DMS114 treated with DMSO at 0.1 percent for 48 hours (cell line): ENCODE measurements at regions not wholly inside any gene's neighbourhood (a gene's known extent, or its start where the extent isn't known, plus 50 kb on each side); places are given as distances from the start of the nearest gene placed in this dataset.

Experiments
- DNase-seq: peaks from one replicate; lab custom pipeline; 2025; ENCODE audit not compliant: unreplicated experiment; lab: John Stamatoyannopoulos, UW

DNA sequence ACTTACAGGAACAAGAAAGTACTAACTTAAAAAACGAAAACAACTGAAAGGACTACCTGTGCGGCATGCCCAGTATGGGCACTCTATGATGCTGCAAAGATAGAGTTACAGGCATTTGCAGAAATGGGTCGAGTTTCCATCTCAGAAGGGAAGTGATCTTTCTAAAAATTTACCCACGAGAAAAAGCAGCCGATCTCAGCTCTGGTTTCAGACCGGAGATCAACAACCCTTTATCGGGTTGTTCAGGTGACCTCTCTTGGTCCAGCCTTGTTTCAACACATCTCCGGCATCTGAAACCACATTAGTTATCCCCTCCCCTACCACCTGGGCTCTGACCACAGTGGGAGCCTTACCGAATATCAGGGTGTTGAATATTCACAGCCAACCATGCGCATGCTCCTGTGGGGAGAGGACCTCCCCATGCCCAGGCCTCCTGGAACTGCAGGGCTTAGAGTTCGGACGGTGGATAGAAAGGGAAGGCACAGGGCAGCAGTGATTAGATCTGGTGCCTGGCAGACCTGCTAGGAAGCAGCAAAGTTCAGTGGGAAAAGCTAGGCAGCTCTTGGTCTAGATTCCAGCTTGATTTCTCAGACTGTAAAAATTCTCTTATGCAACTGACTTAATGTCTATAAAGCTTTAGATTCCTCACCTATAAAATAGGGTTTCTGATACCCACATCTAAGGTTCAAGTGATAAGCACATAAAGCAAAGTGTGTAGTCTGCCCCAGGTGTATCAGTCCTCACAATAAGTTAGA lies 906.0 kb downstream of the VRK1 start:
- DNase-seq, result no peak

DNA sequence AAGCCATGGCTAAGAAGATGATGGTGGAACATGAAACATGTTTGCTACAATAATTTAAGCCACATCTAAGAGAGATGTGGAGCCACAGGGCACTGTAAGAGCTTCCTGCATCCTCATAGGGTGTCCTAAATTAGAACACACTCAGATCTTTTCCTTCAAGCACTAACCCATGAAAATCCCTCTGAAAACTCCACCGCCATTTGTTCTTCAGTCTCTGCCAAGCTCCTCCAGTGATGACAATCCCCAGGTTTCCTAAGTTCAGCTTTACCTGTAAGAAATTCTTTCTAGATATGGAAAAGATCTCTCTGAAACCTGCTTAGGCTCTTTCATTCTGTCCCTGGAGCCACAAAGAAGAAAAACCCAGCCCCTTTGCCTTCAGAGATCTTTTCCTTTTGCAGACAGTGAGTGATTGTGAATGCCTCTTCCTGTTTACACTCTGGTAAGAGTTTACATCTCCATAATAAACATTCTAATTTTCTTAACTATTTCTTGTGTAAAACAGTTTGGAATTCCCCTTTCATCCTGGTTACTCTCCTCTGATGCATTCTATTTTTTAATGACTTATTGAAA lies 907.2 kb downstream of the VRK1 start:
- DNase-seq, result no peak

DNA sequence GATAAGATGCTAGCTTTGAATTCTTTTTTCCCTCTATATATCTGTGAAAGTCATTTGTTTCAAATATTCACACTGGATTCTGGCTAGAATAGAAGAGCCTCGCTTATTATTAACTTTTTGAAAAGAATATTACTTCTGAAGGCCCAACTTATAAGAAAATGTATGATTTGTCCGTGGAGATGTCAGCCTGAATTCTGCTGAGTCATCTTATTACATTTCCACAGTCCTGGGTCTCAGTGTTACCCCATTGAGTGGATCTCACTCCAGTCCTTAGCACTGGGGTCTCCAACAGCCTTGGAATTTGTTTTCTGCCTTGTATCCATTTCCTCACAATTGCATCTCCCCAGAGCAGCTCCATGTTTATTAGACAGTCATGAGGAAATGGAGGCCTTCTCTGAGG lies 907.9 kb downstream of the VRK1 start:
- no peak for DNase-seq

DNA sequence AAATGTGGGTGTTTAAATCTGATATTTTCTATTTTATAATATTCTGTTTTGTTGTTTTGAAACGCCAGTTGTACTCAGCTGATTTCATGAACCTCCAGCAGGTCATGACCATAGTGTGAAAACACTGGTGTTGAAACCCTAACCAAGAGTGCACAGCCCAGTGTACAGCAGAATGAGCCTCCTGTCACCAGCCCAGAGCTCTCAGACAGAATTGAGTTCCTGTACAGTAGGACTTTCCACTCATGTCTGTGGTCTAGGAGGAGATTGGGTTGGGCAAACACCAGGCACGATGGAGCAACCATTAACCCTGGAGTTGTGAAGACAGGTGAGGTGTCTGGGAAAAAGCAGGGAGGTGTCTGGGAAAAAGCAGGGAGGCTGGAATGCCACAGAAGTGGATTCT lies 908.8 kb downstream of the VRK1 start:
- no peak for DNase-seq

DNA sequence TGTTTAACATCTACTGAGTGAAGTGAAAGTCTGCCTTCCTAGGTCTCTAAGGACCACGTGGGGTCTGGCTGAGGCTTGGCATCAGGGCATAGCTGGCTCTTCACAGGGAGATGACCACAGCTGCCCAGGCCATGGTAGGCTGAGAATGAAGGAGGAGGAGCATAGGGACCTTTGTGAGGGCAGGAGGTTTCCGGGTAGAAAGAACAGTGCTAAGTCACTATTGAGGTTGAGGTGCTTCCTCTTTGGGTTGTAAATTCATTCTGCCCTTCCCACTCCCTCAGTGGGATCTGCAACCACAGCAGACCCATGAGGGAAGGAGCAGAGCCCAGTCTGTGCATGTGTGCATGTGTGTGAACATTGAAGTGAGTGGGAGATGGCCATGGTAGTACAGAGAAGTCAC lies 909.6 kb downstream of the VRK1 start:
- DNase-seq, result no peak

DNA sequence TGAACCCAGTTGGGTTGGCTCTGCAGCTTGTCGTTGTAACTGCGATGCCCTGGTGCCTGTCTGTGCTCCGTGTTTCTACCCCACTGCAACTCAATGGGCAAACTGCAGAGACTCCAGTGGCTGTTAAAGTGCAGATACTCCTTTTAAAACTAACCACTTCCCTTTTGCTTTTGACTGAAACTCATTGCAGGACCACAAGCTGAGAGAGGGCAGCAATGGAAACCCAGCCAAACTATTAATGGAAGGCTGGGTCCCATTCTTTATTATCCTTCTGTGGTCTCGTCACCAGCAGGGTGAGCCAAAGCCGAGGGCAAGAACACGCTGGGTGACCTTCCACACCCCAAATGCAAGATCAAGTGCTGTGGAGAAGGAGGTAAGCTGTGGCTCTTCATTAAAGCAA lies 910.4 kb downstream of the VRK1 start:
- DNase-seq, result no peak

DNA sequence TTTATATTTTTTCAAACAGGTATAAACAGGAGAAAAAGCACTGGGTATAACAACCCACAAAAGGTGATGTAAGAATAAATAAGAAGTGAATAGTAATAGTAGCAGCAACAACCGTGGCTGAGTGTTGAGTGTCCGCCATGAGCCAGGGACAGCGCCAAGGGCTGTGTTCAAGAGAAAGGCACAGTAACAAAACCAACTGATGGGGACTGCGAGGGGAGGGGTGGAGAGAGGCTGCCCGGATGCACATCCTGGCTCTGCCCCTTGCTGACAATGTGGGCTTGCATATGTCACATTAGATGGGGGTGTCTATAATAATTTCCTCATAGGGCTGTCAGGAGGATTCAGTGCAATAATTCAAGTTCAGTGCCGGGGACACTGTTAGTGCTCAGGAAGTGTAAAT lies 912.4 kb downstream of the VRK1 start:
- no peak for DNase-seq

DNA sequence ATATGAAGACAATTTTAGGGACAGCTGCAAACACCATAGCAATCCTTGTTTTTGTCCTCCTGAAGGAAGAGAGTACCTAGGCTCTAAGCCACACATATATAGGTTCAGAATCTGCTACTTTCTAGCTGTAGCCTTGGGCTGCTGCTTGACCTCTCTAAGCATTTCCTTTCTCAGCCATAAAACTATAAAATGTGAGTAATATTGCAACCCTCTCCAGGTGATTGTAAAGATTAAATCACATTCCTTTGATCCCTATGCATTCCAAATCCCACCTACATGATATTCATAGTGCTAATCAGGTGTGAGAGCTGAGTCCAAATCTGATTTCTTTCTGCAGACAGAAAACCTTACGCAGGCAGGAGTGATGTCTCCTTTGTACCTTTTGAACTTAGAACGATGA lies 913.5 kb downstream of the VRK1 start:
- no peak for DNase-seq

DNA sequence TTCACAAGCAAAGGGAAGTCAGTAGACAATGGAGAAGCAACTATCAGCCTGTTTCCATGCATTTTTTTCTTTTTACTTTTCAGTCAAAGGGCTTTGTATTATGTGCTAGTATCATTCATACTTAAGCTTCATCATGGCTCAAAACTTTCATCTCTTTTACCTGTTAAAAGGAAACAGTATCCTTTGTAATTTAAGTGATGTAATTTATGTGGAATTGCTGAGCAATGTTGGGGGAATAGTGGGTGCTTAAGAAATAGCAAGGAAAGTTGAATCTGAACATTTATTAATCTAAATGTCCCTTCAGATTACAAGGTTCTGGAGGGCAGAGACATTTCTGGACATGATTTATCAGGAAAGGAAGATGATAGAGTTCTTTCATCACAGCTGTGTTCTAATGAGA lies 915.3 kb downstream of the VRK1 start:
- no peak for DNase-seq

DNA sequence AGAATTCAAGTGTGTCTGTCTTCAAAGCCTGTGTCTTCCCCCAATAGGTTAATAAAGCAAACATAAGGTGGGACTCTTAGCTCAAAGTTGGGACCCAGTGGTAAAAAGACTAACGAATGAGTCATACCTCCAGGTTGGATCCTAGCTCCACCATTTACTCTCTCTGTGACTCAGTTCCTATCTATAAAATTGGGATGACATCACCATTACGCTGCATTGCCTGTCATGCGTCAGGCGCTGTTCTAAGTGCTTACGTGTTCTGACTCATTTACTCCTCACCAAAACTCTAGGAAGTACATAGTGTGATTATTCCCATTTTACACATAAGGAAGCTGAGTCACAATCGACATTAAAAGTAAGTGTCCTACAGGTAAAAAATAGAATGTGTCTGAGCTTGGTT lies 915.8 kb downstream of the VRK1 start:
- no peak for DNase-seq

DNA sequence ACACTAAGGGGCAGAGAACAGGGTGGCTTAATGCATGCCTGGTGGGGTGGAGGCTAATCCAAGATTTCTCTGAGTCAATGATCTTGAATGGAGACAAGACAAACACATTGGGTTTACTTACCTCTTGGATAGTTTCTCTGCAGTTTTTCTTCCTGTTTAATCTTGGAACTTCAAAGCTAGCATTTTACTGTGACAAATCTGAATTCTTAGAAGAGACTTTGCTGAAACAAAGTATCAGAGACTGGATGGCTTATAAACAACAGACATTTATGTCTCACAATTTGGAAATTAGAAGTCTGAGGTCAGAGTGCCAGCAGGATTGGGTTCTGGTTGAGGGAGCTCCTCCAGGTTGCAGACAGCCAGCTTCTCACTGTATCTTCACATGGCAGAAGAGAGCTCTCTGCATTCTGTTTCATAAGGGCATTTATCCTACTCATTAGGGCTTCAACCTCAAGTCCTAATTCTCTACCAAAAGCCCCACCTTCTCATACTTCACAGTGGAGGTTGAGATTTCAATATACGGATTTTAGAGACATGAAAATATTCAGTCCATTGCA lies 921.8 kb downstream of the VRK1 start:
- DNase-seq, result no peak

DNA sequence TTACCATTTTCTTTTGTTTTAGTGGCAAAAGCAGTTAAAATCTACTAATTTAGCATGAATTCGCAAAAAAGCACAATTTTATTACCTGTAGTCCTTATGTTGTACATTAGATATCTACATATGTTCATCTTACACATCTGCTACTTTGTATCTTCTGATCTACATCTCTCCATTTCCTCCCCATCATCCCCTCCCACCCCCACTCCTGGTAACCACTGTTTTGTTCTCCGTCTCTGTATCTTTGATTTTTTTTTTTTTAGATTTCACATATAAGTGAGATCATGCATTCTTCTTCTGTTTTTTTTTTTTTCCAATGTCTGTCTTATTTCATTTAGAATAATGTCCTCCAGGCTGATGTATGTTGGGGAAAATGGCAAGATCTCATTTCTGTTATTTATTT lies 922.7 kb downstream of the VRK1 start:
- no peak for DNase-seq

DNA sequence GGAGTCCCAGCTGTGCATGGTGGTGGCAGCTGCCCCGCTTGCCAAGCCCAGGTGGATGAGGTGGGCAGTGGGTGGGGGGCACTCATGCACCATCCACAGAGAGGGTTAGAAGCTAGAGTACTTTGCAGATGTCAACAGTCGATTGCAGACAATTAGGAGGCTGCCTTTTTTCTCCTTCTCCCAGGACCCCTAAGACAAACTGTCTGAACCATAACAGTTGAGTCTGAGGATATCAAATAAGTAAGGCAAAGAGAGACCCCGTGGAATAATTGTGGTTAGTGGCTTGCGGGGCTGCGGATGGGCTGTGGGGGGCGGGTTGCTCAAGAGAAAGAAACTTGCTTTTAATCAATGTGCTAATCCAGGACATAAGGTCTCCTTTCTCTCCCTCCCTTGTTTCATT lies 926.2 kb downstream of the VRK1 start:
- DNase-seq, result no peak

DNA sequence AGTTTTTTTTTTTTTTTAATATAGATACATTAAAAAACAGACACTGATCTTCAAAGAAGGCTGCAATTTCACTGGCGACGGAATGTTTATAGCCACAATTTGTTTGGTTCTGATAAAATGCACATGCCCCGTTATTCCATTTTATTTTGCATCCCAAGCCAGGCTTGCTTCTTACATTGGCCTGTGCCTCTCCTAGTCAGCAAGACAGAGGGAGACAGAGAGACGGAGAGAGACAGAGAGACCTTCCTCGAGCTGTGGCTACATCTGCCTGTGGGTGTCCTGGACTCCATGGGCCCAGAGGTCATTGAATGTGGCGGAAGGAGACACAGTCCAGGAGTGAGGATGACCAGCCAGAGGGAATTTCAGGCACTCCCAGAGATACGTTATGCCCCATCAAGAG lies 926.6 kb downstream of the VRK1 start:
- DNase-seq, result no peak

DNA sequence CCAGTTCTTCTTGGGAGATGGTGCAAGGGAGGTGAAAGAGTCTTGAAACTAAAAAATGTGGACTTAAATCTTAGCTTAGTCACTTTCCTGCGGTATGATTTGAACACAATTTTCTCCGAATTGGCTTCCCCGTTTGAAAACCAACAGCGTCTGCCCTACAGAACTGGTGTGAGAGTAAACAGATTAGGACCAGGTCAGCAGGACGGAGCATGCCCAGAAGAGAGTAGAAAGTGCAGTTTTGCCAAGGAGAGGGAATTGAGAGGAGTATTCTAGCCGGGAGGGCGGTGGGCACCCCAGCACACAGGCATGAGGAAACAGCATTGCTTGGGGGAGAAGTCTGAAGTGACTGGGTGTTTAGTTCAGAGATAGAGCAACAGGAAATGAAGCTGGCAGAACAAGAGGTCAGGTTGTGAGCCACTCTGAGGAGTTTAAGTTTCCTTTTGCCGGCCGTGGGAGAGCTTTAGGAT lies 927.1 kb downstream of the VRK1 start:
- no peak for DNase-seq

DNA sequence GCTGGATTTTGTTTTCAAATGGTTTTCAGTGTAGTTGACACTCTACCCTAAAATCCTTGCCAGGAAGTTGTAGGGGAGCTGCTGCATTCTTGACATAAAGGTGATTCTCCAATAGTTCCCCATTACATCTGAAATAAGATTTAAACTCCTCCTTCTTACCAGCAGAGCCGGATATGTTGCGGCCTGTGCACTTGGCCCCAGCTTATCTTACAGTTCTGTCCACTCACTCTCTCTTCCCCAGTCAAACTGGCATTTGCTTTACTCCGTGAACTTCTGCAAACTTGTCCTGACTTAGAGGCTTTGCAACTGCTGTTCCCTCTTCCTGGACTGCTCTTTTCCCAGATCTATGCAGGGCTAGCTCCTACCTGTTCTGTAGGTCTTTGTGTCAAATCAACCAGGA lies 929.5 kb downstream of the VRK1 start:
- no peak for DNase-seq

DNA sequence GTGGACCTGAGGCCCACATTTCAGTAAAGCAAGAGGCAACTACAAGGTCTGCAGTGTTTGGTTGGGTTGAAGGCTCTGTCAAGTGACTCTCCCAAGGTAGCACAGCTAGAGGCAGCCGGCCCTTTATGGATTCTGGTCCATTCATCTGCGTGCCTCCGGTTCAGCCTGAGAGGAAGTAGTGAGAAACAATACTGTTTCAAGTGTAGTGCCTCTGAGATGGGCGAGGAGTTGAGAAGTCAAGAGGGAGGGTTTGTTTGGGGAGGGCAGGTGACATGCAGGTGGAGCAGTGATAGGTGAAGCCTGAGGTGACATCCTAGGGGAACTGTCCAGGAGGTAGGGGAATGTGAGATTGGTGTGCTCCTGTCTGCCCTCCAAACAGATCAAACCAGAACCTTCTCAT lies 933.5 kb downstream of the VRK1 start:
- DNase-seq, result no peak

DNA sequence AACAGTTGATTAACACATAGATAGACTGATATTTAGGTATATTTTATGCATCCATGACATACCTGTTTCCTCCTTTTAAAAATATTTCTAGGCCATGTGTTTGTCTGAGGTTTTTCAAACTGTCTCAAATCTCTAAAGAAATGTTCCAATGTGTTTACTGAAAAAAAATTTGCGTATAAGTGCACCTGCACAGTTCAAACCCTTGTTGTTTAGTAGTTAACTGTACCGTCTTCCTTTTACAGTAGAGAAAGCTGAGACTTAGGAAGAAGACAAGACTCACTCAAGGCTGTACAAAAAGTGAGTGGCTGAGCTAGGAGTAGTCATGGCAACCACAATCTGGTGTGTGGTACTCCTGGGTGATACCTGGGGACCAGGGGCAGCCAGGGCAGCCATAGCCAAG lies 934.6 kb downstream of the VRK1 start:
- DNase-seq, result no peak

DNA sequence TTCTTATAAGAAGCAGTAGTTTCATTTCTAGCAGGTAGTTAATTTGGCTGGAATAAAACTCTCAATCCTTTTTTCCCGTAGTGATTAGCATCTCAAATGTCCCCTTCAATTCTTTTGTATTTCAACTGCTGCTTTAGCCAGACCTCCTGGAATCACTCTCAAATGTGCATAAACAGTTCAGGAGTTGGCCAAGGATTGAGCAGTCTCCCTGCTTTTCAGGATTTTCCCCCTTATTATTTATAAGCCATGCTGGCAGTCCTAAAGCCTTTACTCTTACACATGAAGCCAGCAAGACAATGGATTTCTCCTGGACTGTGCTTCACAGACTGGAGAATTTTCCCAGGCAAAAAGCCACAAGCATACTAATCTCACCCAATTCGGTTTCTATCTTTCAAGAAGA lies 950.1 kb downstream of the VRK1 start:
- no peak for DNase-seq

DNA sequence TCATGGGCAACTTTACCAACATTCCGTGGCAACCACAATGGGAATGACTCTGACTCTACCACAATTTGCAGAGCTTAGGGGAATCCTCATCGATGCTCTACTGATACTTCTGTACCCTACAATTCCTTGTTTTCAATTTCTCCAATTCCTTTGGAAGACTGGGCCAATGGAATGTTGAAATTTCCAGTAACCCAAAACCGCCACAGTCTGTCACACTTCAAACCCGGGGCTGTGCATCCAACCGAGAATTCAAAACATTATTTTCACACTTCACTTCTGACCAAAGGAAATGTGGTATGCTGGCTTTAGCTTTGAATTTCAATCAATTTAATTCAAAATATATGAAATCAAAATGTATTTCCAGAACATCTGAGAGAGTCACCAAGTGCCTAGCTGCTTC lies 951.4 kb downstream of the VRK1 start:
- no peak for DNase-seq

DNA sequence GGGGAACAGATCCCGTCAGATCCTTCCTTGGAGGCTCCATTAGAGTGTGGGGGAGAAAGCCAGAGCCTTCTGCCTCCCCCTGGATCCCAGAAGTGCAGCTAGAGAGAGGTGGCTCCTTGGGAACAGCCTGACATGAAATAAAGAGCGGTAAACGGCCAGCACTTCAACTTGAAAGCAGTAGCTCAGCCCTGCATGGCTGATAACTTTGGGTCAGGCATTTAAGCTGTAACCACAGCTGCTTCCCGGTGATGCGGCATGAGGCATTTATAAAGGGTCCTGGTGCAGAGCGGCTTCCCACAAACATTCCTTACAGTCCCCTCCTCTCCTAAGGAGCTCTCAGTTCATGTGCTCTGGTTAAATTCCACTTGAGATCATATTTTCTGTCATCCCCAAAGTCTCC lies 960.3 kb downstream of the VRK1 start:
- no peak for DNase-seq

DNA sequence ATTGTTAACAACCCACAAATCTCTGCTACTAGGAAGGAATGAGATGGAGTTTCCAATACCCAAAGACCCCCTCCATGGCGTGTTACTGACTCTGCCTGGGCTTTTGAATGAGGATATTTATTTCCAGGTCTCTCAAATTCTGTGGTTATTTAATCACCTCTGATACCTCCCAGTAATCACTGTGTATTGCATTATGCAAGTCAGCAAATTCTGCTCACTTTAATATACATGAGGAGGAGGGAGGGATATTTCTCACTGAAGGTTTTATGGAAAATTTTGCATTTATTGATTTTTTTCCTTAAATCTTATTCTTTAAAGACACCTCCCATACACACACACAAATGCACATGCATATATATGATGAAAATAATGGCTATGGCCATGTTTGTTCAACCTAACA lies 962.9 kb downstream of the VRK1 start:
- no peak for DNase-seq

DNA sequence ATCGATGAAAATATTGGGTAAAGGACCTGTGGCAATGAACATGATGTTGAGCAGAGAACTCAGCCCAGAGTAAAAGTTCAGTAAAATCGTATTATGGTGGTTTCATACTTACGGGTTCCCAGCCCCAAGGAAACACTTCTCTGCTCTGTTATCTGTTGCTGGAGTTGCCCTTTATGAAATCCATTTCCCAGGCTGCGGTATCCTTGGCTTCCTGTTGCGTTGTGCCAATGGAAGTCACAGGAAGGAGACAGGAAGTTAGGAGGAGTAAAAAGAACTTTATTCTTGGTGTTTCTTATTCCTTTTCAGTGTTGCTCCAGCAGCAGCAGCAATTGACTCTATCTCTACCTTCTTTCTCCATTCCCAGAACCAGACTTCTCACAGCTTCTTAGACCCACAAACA lies 965.2 kb downstream of the VRK1 start:
- DNase-seq, result no peak
